ENCODE measurements at regions not wholly inside any gene's neighbourhood (a gene's known extent, or its start where the extent isn't known, plus 50 kb on each side); places are given as distances from the start of the nearest gene placed in this dataset.

GRCh38 chr5:166505067-166505466 lies 1786.4 kb upstream of the WWC1 start:
- Histone ChIP-seq H3K4me1 (ENCODE audit: control insufficient read depth in 4 of 4, insufficient read depth in 4 of 4, low read length in 3 of 4) (peaks cover 0 to 5% (median 0%) of the 10 kb centered on the region in 4 donors), H3K27ac (ENCODE audit: low read depth in 1 of 2, low read length in 2 of 2) (no peak overlapping the region), H3K9me3 (ENCODE audit: control insufficient read depth in 4 of 4, low read length in 3 of 4) (peaks cover 0 to 2% (median 0%) of the 10 kb centered on the region in 4 donors), H3K4me3 (ENCODE audit: low read depth in 1 of 3, low read length in 3 of 3) (no peak overlapping the region), H3K27me3 (ENCODE audit: control insufficient read depth in 4 of 4, insufficient read depth in 4 of 4, low read length in 3 of 4) (no peaks in the 10 kb centered on the region), H3K36me3 (ENCODE audit: control insufficient read depth in 4 of 4, insufficient read depth in 3 of 4, low read depth in 1 of 4, low read length in 3 of 4) (no peaks in the 10 kb centered on the region), H3K9ac (ENCODE audit: low read depth in 1 of 2, low read length in 2 of 2) (no peak overlapping the region)
- TF ChIP-seq RAD21 (IDR thresholded peaks at IDR 0.05) (no peak), NR2F2 (IDR thresholded peaks at IDR 0.05) (no peak), EGR1 (IDR thresholded peaks at IDR 0.05; ENCODE audit: low read depth in 2 of 2) (no peak), FOXA1 (IDR thresholded peaks at IDR 0.05) (no peak), YY1 (IDR thresholded peaks at IDR 0.05) (no peak), CTCF (IDR thresholded peaks at IDR 0.05; ENCODE audit: low read depth, low read length, missing input control) (no peak), MAX (IDR thresholded peaks at IDR 0.05) (no peak), HNF4A (conservative IDR thresholded peaks at IDR 0.05) (no peak), TAF1 (conservative IDR thresholded peaks at IDR 0.05) (no peak), FOXA2 (IDR thresholded peaks at IDR 0.05) (no peak), HNF4G (IDR thresholded peaks at IDR 0.05) (no peak), GABPA (IDR thresholded peaks at IDR 0.05 in 1 of 2, conservative IDR thresholded peaks at IDR 0.05 in 1 of 2) (no peak), RXRA (IDR thresholded peaks at IDR 0.05) (no peak), ZBTB33 (IDR thresholded peaks at IDR 0.05) (no peak), ATF3 (IDR thresholded peaks at IDR 0.05) (no peak)
- no peak for DNase-seq (ENCODE audit: low spot score)
- 83% methylated on average over 2 of the region's 2 CpGs for WGBS

- no peaks in the 10 kb centered on the region for H3K36me3 ChIP-seq (ENCODE audit: control insufficient read depth in 4 of 4, insufficient read depth in 3 of 4, low read depth in 1 of 4, low read length in 3 of 4)
- H3K27me3 ChIP-seq (ENCODE audit: control insufficient read depth in 4 of 4, insufficient read depth in 4 of 4, low read length in 3 of 4), result no peaks in the 10 kb centered on the region
- DNase-seq (ENCODE audit: low spot score), result no peak
- no peak overlapping the region for H3K4me3 ChIP-seq (ENCODE audit: low read depth in 1 of 3, low read length in 3 of 3)
- TF ChIP-seq GABPA (IDR thresholded peaks at IDR 0.05 in 1 of 2, conservative IDR thresholded peaks at IDR 0.05 in 1 of 2), result no peak
- no peak for TF ChIP-seq RAD21 (IDR thresholded peaks at IDR 0.05)
- TF ChIP-seq EGR1 (IDR thresholded peaks at IDR 0.05; ENCODE audit: low read depth in 2 of 2), result no peak
- no peak for TF ChIP-seq SP1 (IDR thresholded peaks at IDR 0.05)
- peaks cover 0 to 2% (median 0%) of the 10 kb centered on the region in 4 donors for H3K9me3 ChIP-seq (ENCODE audit: control insufficient read depth in 4 of 4, low read length in 3 of 4)
- H3K9ac ChIP-seq (ENCODE audit: low read depth in 1 of 2, low read length in 2 of 2), result no peak overlapping the region
- no peak overlapping the region for H3K27ac ChIP-seq (ENCODE audit: low read depth in 1 of 2, low read length in 2 of 2)
- peaks cover 0 to 5% (median 0%) of the 10 kb centered on the region in 4 donors for H3K4me1 ChIP-seq (ENCODE audit: control insufficient read depth in 4 of 4, insufficient read depth in 4 of 4, low read length in 3 of 4)
These were observed 1785.9 kb upstream of the WWC1 start for GRCh38 chr5:166505544-166505943.

Measured in liver (tissue), 8 donors.